Tibial nerve (tissue), 4 donors: ENCODE measurements at regions not wholly inside any gene's neighbourhood (a gene's known extent, or its start where the extent isn't known, plus 50 kb on each side); places are given as distances from the start of the nearest gene placed in this dataset.

ENCODE experiments used
- DNase-seq, 2 donors: peaks; one replicate each; pipeline ENCODE4 v3.0.0-alpha.2; 2019; ENCODE audit warnings: low spot score in 2 of 2
- H3K27ac ChIP-seq, 4 donors: fragments of 200-600 bp; sonication (generic) in 3 of 4; one replicate each; pipeline ENCODE4 v1.5.1; 2017 to 2019; ENCODE audit warnings: mild to moderate bottlenecking in 1 of 4
- H3K27me3 ChIP-seq, 2 donors: fragments of 200-600 bp; sonication (generic) in 1 of 2; one replicate each; pipeline versions ENCODE4 v1.5.1 to v1.6.0; 2017 to 2019
- H3K36me3 ChIP-seq, 3 donors: fragments of 200-600 bp; sonication (generic); one replicate each; pipeline ENCODE4 v1.5.1; 2018 to 2019
- H3K4me1 ChIP-seq, 4 donors: fragments of 200-600 bp; sonication (generic) in 3 of 4; one replicate each; pipeline ENCODE4 v1.5.1; 2017 to 2019
- H3K4me3 ChIP-seq, 4 donors: fragments of 200-600 bp; sonication (generic) in 3 of 4; one replicate each; pipeline ENCODE4 v1.5.1; 2017 to 2019; ENCODE audit warnings: mild to moderate bottlenecking in 1 of 4, moderate library complexity in 1 of 4
- H3K9me3 ChIP-seq, 4 donors: fragments of 200-600 bp; sonication (generic) in 3 of 4; one replicate each; pipeline ENCODE4 v1.5.1; 2017 to 2019
- EP300 ChIP-seq, 2 donors: sonication (generic); formaldehyde crosslinking; IDR thresholded peaks; one replicate each; pipeline ENCODE4 v1.6.1; 2017; ENCODE audit warnings: antibody characterized with exemption in 2 of 2, mild to moderate bottlenecking in 1 of 2
- POLR2A ChIP-seq, 2 donors: fragments of 450-650 bp; IDR thresholded peaks; one replicate each; pipeline ENCODE4 v1.6.1; 2017; ENCODE audit warnings: antibody characterized with exemption in 2 of 2, mild to moderate bottlenecking in 2 of 2, moderate library complexity in 2 of 2
- WGBS, 2 donors: methylation state at CpG; one replicate each; pipeline ENCODE4 v1.1.5; 2018; 5-methylcytosine and 5-hydroxymethylcytosine counted together
- TF ChIP-seq, protein P1 (sequence below), 5 experiments: fragments of 200-600 bp in 3 of 5; fragments of 450-650 bp in 2 of 5; sonication (generic) in 3 of 5; IDR thresholded peaks; one replicate each; pipeline ENCODE4 v1.5.1; 2016 to 2019; ENCODE audit warnings: antibody characterized with exemption in 5 of 5, mild to moderate bottlenecking in 3 of 5, moderate library complexity in 2 of 5

- TF ChIP-seq EP300 (IDR thresholded peaks at IDR 0.05), result no peak
- TF ChIP-seq, protein P1, sequence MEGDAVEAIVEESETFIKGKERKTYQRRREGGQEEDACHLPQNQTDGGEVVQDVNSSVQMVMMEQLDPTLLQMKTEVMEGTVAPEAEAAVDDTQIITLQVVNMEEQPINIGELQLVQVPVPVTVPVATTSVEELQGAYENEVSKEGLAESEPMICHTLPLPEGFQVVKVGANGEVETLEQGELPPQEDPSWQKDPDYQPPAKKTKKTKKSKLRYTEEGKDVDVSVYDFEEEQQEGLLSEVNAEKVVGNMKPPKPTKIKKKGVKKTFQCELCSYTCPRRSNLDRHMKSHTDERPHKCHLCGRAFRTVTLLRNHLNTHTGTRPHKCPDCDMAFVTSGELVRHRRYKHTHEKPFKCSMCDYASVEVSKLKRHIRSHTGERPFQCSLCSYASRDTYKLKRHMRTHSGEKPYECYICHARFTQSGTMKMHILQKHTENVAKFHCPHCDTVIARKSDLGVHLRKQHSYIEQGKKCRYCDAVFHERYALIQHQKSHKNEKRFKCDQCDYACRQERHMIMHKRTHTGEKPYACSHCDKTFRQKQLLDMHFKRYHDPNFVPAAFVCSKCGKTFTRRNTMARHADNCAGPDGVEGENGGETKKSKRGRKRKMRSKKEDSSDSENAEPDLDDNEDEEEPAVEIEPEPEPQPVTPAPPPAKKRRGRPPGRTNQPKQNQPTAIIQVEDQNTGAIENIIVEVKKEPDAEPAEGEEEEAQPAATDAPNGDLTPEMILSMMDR (IDR thresholded peaks at IDR 0.05), result no peak
- TF ChIP-seq POLR2A (IDR thresholded peaks at IDR 0.05), result no peak
- 63 to 65% methylated on average over 5 of the region's 5 CpGs for WGBS, 2 donors
- Histone ChIP-seq H3K36me3 (no peaks in the 10 kb centered on the region), H3K4me1 (no peaks in the 10 kb centered on the region), H3K9me3 (no peaks in the 10 kb centered on the region), H3K27me3 (no peaks in the 10 kb centered on the region), H3K27ac (no peak overlapping the region), H3K4me3 (no peak overlapping the region)
- DNase-seq, result no peak
Observed at GRCh38 chr17:37829592-37830123, 84.8 kb upstream of the HNF1B start.

- Histone ChIP-seq H3K27me3 (no peaks in the 10 kb centered on the region), H3K36me3 (no peaks in the 10 kb centered on the region), H3K4me1 (no peaks in the 10 kb centered on the region), H3K4me3 (no peak overlapping the region), H3K9me3 (no peaks in the 10 kb centered on the region), H3K27ac (no peak overlapping the region)
- WGBS, 2 donors, result 62 to 63% methylated on average over 5 of the region's 5 CpGs
- no peak for DNase-seq
- TF ChIP-seq EP300 (IDR thresholded peaks at IDR 0.05) (peak in 1 of 2 donors; percentile 18), POLR2A (IDR thresholded peaks at IDR 0.05) (no peak)
- TF ChIP-seq, protein P1 (IDR thresholded peaks at IDR 0.05), result no peak
Observed at GRCh38 chr17:37828651-37829124, 83.8 kb upstream of the HNF1B start.

- no peaks in the 10 kb centered on the region for H3K27me3 ChIP-seq
- no peaks in the 10 kb centered on the region for H3K4me1 ChIP-seq
- TF ChIP-seq EP300 (IDR thresholded peaks at IDR 0.05) (no peak), POLR2A (IDR thresholded peaks at IDR 0.05) (no peak)
- TF ChIP-seq, protein P1 (IDR thresholded peaks at IDR 0.05), result no peak
- DNase-seq, result no peak
- H3K4me3 ChIP-seq, result no peak overlapping the region
- no peaks in the 10 kb centered on the region for H3K36me3 ChIP-seq
- no peaks in the 10 kb centered on the region for H3K9me3 ChIP-seq
- no peak overlapping the region for H3K27ac ChIP-seq
- 74 to 78% methylated on average over 5 of the region's 5 CpGs for WGBS, 2 donors
Observed at GRCh38 chr17:37827905-37828650, 83.2 kb upstream of the HNF1B start.

- TF ChIP-seq POLR2A (IDR thresholded peaks at IDR 0.05) (no peak), EP300 (IDR thresholded peaks at IDR 0.05) (no peak)
- TF ChIP-seq, protein P1 (IDR thresholded peaks at IDR 0.05), result no peak
- no peak for DNase-seq
- no peak overlapping the region for H3K27ac ChIP-seq
- 63 to 68% methylated on average over 4 of the region's 4 CpGs for WGBS, 2 donors
- no peaks in the 10 kb centered on the region for H3K36me3 ChIP-seq
- no peaks in the 10 kb centered on the region for H3K27me3 ChIP-seq
- H3K4me3 ChIP-seq, result no peak overlapping the region
- H3K9me3 ChIP-seq, result no peaks in the 10 kb centered on the region
- no peaks in the 10 kb centered on the region for H3K4me1 ChIP-seq
Observed at GRCh38 chr17:37826497-37827430, 81.9 kb upstream of the HNF1B start.
